Right cardiac atrium (tissue), 5 donors: ENCODE measurements at regions not wholly inside any gene's neighbourhood (a gene's known extent, or its start where the extent isn't known, plus 50 kb on each side); places are given as distances from the start of the nearest gene placed in this dataset.
"Not testable (repeated sequence)": the region's sequence is repeated elsewhere in the genome, so short reads cannot be mapped to it uniquely, and the experiment has no call there.

Experiments used
- ATAC-seq, 2 donors: fragments of 200-7000 bp; cut with Tn5 transposase; one replicate each; pipeline versions ENCODE4 v1.8.0 to v1.9.1; 2020; ENCODE audit warnings: moderate library complexity in 2 of 2, mild to moderate bottlenecking in 1 of 2
- DNase-seq, 3 donors: peaks; one replicate each; pipeline ENCODE4 v3.0.0-alpha.2; 2020
- H3K27ac ChIP-seq: one replicate; pipeline ENCODE4 v1.5.1; 2013; ENCODE audit warnings: mild to moderate bottlenecking, low read length, control low read depth, moderate library complexity
- H3K27me3 ChIP-seq: one replicate; pipeline ENCODE4 v1.6.1; 2013; ENCODE audit not compliant: control insufficient read depth, insufficient read depth
- H3K4me1 ChIP-seq: one replicate; pipeline ENCODE4 v1.6.1; 2013; ENCODE audit warnings: low read length; ENCODE audit not compliant: control insufficient read depth, insufficient read depth
- H3K4me3 ChIP-seq: one replicate; pipeline ENCODE4 v1.5.1; 2013; ENCODE audit warnings: low read length, control low read depth
- H3K9me3 ChIP-seq: one replicate; pipeline ENCODE4 v1.6.1; 2013; ENCODE audit warnings: low read length; ENCODE audit not compliant: control insufficient read depth
- WGBS: extraction: QIAGEN DNeasy Blood & Tissue Kit; methylation state at CpG from one replicate; pipeline ENCODE4 v1.1.7; 2013; 5-methylcytosine and 5-hydroxymethylcytosine counted together
- intact Hi-C, 4 donors: fragments of 100-400 bp; cut with DNase I; formaldehyde crosslinking; loops; one replicate each; pipeline versions ENCODE4 v1.11.0 to v1.14.0; 2022 to 2023
- donor health status: healthy with polysubstance abuse.
- donor health status: DM: no; HTN: yes; CAD: no.
- donor health status: DM: no; HTN: no; CAD: no.
- donor health status: DM: no; HTN: yes; CAD: no; lungs with severe emphysema.
- donor health status: DM: yes; HTN: yes; CAD: no.

GRCh38 chr16:5220705-5221104 is 123.1 kb upstream of the EEF2KMT start:
- DNase-seq = no peak
- Histone ChIP-seq H3K27ac (no peak overlapping the region), H3K9me3 (no peaks in the 10 kb centered on the region), H3K4me1 (no peaks in the 10 kb centered on the region), H3K27me3 (no peaks in the 10 kb centered on the region), H3K4me3 (no peak overlapping the region)
- intact Hi-C loops = no loop called here
- no peak for ATAC-seq
- WGBS = 81% methylated on average over 4 of the region's 4 CpGs

DNA sequence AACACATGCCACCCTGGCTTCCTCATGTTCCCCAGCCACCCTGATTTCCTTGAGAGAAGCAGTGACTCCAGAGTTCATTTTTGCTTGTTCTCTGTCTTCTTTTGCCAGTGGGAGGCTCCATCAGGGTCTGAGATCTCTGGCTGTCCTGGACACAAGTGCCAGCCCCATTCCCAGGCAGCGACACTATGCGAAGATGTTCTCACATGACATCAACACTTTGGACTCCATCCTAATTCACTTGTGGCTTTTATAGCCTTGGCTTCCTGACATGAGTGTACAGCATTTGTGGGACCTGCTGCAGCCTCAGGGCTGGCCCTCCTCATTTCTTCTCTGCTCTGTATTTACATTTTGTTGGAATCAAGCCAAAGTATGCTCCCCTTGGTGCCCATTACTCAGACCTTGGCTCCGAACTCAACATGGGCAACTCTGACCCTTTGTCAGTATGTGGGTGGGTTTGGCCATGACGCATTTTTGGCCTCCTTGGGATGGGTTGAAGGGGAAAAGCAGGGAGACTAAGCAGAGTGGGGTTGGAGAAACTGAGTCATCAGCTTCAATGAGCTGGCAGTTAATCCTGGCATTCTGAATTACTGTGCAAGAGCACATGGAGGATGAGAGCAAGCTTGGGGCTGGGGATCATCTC is 119.0 kb upstream of the EEF2KMT start:
- Histone ChIP-seq H3K4me1 (no peaks in the 10 kb centered on the region), H3K27me3 (no peaks in the 10 kb centered on the region), H3K9me3 (no peaks in the 10 kb centered on the region), H3K4me3 (no peak overlapping the region), H3K27ac (no peak overlapping the region)
- DNase-seq = no peak
- WGBS = 77% methylated on average over 4 of the region's 4 CpGs
- intact Hi-C loops = no loop called here
- ATAC-seq = no peak

DNA sequence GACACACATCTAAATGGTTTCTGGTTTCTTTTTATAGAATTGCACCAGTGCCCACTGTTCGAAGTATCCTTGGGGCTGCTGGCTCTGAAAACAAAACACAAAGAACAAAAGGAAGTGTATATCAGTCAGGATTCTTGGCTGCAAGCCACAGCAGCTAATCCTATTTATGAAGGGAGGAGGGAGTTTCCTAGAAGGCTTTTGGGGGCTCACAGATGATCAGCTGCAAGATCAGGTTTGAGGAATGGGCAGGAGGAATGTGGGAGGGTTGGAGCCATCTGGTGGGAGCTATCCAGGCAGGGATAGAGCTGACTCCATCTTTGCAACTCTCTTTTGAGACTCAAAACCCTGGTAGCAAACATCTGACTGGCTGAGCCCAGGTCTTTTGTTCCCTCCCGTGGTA is 118.3 kb upstream of the EEF2KMT start:
- 33% methylated on average over 2 of the region's 2 CpGs for WGBS
- intact Hi-C loops = no loop called here

GRCh38 chr16:5214466-5214865 is 116.9 kb upstream of the EEF2KMT start:
- ATAC-seq (no peak), DNase-seq (no peak)
- no peaks in the 10 kb centered on the region for H3K4me1 ChIP-seq
- WGBS = 78% methylated on average over 7 of the region's 7 CpGs
- intact Hi-C loops = no loop called here
- H3K4me3 ChIP-seq = no peak overlapping the region
- no peaks in the 10 kb centered on the region for H3K9me3 ChIP-seq
- H3K27me3 ChIP-seq = no peaks in the 10 kb centered on the region
- no peak overlapping the region for H3K27ac ChIP-seq

More for the DNA sequence above, 118.3 kb upstream of the EEF2KMT start:
- Histone ChIP-seq H3K9me3 (no peaks in the 10 kb centered on the region), H3K27ac (no peak overlapping the region), H3K27me3 (no peaks in the 10 kb centered on the region), H3K4me1 (no peaks in the 10 kb centered on the region), H3K4me3 (no peak overlapping the region)
- no peak for ATAC-seq
- no peak for DNase-seq

DNA sequence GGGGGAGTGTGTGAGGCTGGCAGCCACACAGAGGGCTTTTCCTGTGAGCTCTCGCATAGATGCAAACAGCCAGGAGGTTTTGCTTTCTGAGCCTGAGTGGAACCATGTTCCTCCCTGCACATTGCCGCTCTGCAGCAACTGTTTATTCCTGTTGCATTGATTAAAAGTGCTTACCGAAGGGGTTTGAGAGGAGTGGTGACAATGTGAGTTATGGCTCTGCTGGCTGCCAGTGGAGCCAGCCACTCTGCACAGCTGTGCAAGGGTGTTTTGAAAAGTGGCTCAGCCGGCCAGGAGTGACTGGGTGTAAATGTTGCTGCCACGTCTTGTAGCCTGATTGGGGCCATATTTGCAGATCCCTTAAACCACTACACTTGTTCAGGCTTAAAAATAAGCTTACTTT is 114.9 kb upstream of the EEF2KMT start:
- intact Hi-C loops, H3K4me1 ChIP-seq, DNase-seq, H3K4me3 ChIP-seq, H3K27ac ChIP-seq, ATAC-seq, H3K9me3 ChIP-seq, H3K27me3 ChIP-seq: not testable (repeated sequence)
- WGBS = 23% methylated on average over 5 of the region's 5 CpGs

GRCh38 chr16:5207862-5208498 is 110.4 kb upstream of the EEF2KMT start:
- 91% methylated on average over 1 of the region's 1 CpG for WGBS
- H3K9me3 ChIP-seq, H3K4me1 ChIP-seq, intact Hi-C loops, ATAC-seq, H3K27me3 ChIP-seq, DNase-seq, H3K27ac ChIP-seq, H3K4me3 ChIP-seq: not testable (repeated sequence)

- no peaks in the 10 kb centered on the region for H3K9me3 ChIP-seq
- DNase-seq (no peak), ATAC-seq (no peak)
- WGBS = 91% methylated on average over 26 of the region's 26 CpGs
- H3K4me3 ChIP-seq = no peak overlapping the region
- H3K27me3 ChIP-seq = no peaks in the 10 kb centered on the region
- intact Hi-C loops = no loop called here
- H3K27ac ChIP-seq = no peak overlapping the region
- no peaks in the 10 kb centered on the region for H3K4me1 ChIP-seq
These were observed 109.5 kb upstream of the EEF2KMT start for GRCh38 chr16:5207001-5207523.

DNA sequence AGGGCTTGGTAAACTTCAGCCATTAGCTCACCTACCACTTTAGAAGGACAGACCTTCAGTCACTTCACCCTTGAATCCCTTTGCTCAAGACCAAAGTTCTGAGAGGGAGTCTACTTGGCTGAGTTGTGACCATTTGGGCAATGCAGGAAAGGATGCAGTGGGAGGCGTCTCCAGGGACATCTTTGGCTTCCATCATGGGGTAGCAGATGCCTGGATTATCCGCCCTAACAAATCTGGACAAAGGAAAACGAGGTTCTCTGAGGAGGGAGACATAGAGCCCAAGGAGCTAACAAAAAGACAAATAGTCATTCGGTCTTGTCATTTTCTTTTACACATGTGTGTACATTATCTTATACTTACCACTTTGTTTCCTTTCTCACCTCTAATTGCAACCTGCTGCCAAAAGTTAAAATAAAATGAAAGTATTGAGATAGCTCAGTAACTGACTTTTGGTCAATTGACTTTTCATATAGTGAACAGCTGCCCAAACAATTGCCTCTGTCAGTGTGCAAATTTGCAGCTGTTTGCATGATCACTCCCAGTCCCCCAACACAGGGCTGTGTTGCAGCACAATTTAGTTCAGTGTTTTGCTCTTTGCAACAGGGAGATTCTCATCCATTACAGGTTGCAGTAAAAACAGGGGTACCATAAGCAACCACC is 108.9 kb upstream of the EEF2KMT start:
- WGBS = 57% methylated on average over 4 of the region's 4 CpGs
- intact Hi-C loops = no loop called here

GRCh38 chr16:5205361-5206040 is 107.9 kb upstream of the EEF2KMT start:
- H3K4me3 ChIP-seq = no peak overlapping the region
- no peaks in the 10 kb centered on the region for H3K27me3 ChIP-seq
- no peak for ATAC-seq
- DNase-seq = no peak
- intact Hi-C loops = no loop called here
- no peaks in the 10 kb centered on the region for H3K9me3 ChIP-seq
- H3K4me1 ChIP-seq = no peaks in the 10 kb centered on the region
- no peak overlapping the region for H3K27ac ChIP-seq
- WGBS = 67% methylated on average over 5 of the region's 5 CpGs

More for the DNA sequence above, 108.9 kb upstream of the EEF2KMT start:
- ATAC-seq = no peak
- Histone ChIP-seq H3K9me3 (no peaks in the 10 kb centered on the region), H3K4me3 (no peak overlapping the region), H3K27me3 (no peaks in the 10 kb centered on the region), H3K27ac (no peak overlapping the region), H3K4me1 (no peaks in the 10 kb centered on the region)
- no peak for DNase-seq

GRCh38 chr16:5203675-5204074 is 106.1 kb upstream of the EEF2KMT start:
- intact Hi-C loops, H3K9me3 ChIP-seq: not testable (repeated sequence)
- 91% methylated on average over 13 of the region's 14 CpGs for WGBS

DNA sequence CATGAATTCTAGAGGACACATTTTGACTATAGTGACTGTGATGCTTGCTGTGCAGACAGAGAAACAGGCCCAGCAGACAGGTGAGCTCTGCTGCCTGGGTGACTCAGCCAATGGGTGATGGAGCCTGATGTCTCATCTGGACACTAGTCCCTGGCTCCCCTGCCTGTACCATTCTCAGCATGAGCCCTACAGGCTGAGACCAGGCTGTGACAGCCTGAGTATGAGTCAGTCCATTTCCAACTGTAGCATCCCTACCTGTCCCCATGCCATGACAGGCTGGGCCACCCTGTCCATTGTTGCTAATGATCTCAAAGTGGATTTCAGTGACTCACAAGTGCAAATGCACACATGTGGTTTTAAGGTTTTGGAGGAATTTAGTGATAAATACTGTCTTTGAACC is 102.5 kb upstream of the EEF2KMT start:
- no peaks in the 10 kb centered on the region for H3K4me1 ChIP-seq
- DNase-seq (no peak), ATAC-seq (no peak)
- no peak overlapping the region for H3K4me3 ChIP-seq
- intact Hi-C loops = no loop called here
- no peaks in the 10 kb centered on the region for H3K9me3 ChIP-seq
- H3K27me3 ChIP-seq = no peaks in the 10 kb centered on the region
- H3K27ac ChIP-seq = no peak overlapping the region

More at GRCh38 chr16:5203675-5204074, 106.1 kb upstream of the EEF2KMT start:
- DNase-seq, ATAC-seq, H3K27ac ChIP-seq, H3K4me3 ChIP-seq, H3K27me3 ChIP-seq, H3K4me1 ChIP-seq: not testable (repeated sequence)
